ENCODE measurements at regions not wholly inside any gene's neighbourhood (a gene's known extent, or its start where the extent isn't known, plus 50 kb on each side); places are given as distances from the start of the nearest gene placed in this dataset.

DNA sequence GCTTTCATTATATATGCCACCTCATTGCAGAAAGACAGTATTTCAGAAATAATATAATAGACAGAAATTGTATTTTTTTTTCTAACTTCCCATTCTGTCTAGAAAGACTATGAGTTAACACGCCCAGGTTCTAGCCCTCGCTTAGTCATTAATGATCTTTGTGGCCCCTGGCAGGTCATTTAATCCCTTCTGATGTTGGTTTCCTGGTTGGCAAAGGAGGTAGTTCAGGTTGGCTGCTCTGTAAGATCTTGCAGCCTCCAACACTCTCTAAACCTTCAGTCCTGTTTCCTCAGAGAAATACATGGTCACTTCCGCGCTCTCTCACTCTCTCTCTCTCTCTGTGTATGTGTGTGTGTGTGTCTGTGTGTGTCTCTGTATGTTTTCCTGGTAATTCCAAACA is 156.3 kb upstream of the NOCT start:
- Histone ChIP-seq H3K4me1 (ENCODE audit: control insufficient read depth, extremely low read depth, insufficient read depth, low read length) (no peaks in the 10 kb centered on the region), H3K9me3 (ENCODE audit: control insufficient read depth, low read depth, low read length) (no peaks in the 10 kb centered on the region), H3K36me3 (ENCODE audit: control insufficient read depth in 2 of 2, extremely low read depth in 1 of 2, insufficient read depth in 2 of 2, low read length in 2 of 2) (no peaks in the 10 kb centered on the region), H3K27ac (ENCODE audit: control insufficient read depth, insufficient read depth, low read length) (no peak overlapping the region), H3K79me2 (ENCODE audit: control insufficient read depth, insufficient read depth, low read length) (no peaks in the 10 kb centered on the region), H3K27me3 (ENCODE audit: control insufficient read depth, extremely low read depth, insufficient read depth, low read length) (no peaks in the 10 kb centered on the region), H3K9ac (ENCODE audit: control insufficient read depth, extremely low read depth, insufficient read depth, low read length) (no peak overlapping the region), H3K4me2 (ENCODE audit: control insufficient read depth, extremely low read depth, insufficient read depth, low read depth, low read length) (no peak overlapping the region), H3K9me1 (ENCODE audit: control insufficient read depth, extremely low read depth, insufficient read depth, low read length) (no peaks in the 10 kb centered on the region), H4K20me1 (ENCODE audit: control insufficient read depth, extremely low read depth, insufficient read depth, low read length) (no peaks in the 10 kb centered on the region), H3K4me3 (ENCODE audit: control insufficient read depth in 2 of 3, extremely low read depth in 1 of 3, insufficient read depth in 2 of 3, low read depth in 1 of 3, low read length in 3 of 3) (no peak overlapping the region), H2AFZ (ENCODE audit: control insufficient read depth, low read length) (peak overlapping the region; percentile 38)
- dilution Hi-C loops (cut with MboI; ENCODE audit: extremely low pct_ligation_motif_present, low sequenced_read_pairs), result no loop called here
- DNase-seq (ENCODE audit: low read depth, low spot score) (no peak), FAIRE-seq (peak; percentile 34)
- TF ChIP-seq EZH2 (IDR thresholded peaks at IDR 0.05; ENCODE audit: low read length), result no peak
- TF ChIP-seq, protein P1, sequence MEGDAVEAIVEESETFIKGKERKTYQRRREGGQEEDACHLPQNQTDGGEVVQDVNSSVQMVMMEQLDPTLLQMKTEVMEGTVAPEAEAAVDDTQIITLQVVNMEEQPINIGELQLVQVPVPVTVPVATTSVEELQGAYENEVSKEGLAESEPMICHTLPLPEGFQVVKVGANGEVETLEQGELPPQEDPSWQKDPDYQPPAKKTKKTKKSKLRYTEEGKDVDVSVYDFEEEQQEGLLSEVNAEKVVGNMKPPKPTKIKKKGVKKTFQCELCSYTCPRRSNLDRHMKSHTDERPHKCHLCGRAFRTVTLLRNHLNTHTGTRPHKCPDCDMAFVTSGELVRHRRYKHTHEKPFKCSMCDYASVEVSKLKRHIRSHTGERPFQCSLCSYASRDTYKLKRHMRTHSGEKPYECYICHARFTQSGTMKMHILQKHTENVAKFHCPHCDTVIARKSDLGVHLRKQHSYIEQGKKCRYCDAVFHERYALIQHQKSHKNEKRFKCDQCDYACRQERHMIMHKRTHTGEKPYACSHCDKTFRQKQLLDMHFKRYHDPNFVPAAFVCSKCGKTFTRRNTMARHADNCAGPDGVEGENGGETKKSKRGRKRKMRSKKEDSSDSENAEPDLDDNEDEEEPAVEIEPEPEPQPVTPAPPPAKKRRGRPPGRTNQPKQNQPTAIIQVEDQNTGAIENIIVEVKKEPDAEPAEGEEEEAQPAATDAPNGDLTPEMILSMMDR (optimal IDR thresholded peaks at IDR 0.05 in 1 of 3, IDR thresholded peaks at IDR 0.05 in 1 of 3, conservative IDR thresholded peaks at IDR 0.05 in 1 of 3; ENCODE audit: extremely low read depth in 1 of 3, insufficient read depth in 2 of 3, low read length in 3 of 3), result no peak

- H3K9me3 ChIP-seq (ENCODE audit: control insufficient read depth, low read depth, low read length), result no peaks in the 10 kb centered on the region
- no peak overlapping the region for H3K9ac ChIP-seq (ENCODE audit: control insufficient read depth, extremely low read depth, insufficient read depth, low read length)
- no peaks in the 10 kb centered on the region for H3K79me2 ChIP-seq (ENCODE audit: control insufficient read depth, insufficient read depth, low read length)
- no peaks in the 10 kb centered on the region for H3K9me1 ChIP-seq (ENCODE audit: control insufficient read depth, extremely low read depth, insufficient read depth, low read length)
- no peaks in the 10 kb centered on the region for H4K20me1 ChIP-seq (ENCODE audit: control insufficient read depth, extremely low read depth, insufficient read depth, low read length)
- FAIRE-seq (no peak), DNase-seq (ENCODE audit: low read depth, low spot score) (no peak)
- H3K36me3 ChIP-seq (ENCODE audit: control insufficient read depth in 2 of 2, extremely low read depth in 1 of 2, insufficient read depth in 2 of 2, low read length in 2 of 2), result no peaks in the 10 kb centered on the region
- dilution Hi-C loops (cut with MboI; ENCODE audit: extremely low pct_ligation_motif_present, low sequenced_read_pairs), result no loop called here
- H3K4me1 ChIP-seq (ENCODE audit: control insufficient read depth, extremely low read depth, insufficient read depth, low read length), result no peaks in the 10 kb centered on the region
- H3K4me2 ChIP-seq (ENCODE audit: control insufficient read depth, extremely low read depth, insufficient read depth, low read depth, low read length), result no peak overlapping the region
- H3K27ac ChIP-seq (ENCODE audit: control insufficient read depth, insufficient read depth, low read length), result no peak overlapping the region
- no peaks in the 10 kb centered on the region for H3K27me3 ChIP-seq (ENCODE audit: control insufficient read depth, extremely low read depth, insufficient read depth, low read length)
- H3K4me3 ChIP-seq (ENCODE audit: control insufficient read depth in 2 of 3, extremely low read depth in 1 of 3, insufficient read depth in 2 of 3, low read depth in 1 of 3, low read length in 3 of 3), result no peak overlapping the region
- TF ChIP-seq EZH2 (IDR thresholded peaks at IDR 0.05; ENCODE audit: low read length), result no peak
- TF ChIP-seq, protein P1 (optimal IDR thresholded peaks at IDR 0.05 in 1 of 3, IDR thresholded peaks at IDR 0.05 in 1 of 3, conservative IDR thresholded peaks at IDR 0.05 in 1 of 3; ENCODE audit: extremely low read depth in 1 of 3, insufficient read depth in 2 of 3, low read length in 3 of 3), result no peak
- no peak overlapping the region for H2AFZ ChIP-seq (ENCODE audit: control insufficient read depth, low read length)
Observed at GRCh38 chr4:138858419-138858818, 157.2 kb upstream of the NOCT start.
